ENCODE measurements at regions not wholly inside any gene's neighbourhood (a gene's known extent, or its start where the extent isn't known, plus 50 kb on each side); places are given as distances from the start of the nearest gene placed in this dataset.
"Not testable (repeated sequence)": the region's sequence is repeated elsewhere in the genome, so short reads cannot be mapped to it uniquely, and the experiment has no call there.

DNA sequence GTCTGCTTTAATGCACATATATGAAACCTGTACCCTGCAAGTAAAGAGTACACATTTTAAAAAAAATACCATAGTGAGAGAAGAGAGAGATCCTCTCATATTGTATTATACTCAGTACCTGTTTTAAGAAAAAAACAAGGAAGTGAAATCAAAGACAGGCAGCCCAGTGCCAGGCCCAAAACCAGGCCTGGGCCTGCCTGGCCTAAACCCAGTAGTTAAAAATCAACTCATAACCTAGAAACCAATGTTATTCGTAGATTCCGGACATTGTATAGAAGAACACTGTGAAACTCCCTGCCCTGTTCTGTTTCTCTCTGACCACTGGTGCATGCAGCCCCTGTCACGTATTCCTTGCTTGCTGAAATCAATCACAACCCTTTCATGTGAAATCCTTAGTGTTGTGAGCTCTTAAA lies 1078.0 kb upstream of the FAM98A start:
- H3K4me3 ChIP-seq (ENCODE audit: low read depth in 1 of 2, low read length in 2 of 2); H3K36me3 ChIP-seq (ENCODE audit: control insufficient read depth in 2 of 2, insufficient read depth in 2 of 2, low read length in 1 of 2); H3K9me3 ChIP-seq (ENCODE audit: control insufficient read depth in 2 of 2, insufficient read depth in 1 of 2, low read depth in 1 of 2, low read length in 1 of 2); H3K27ac ChIP-seq (ENCODE audit: low read depth in 2 of 2, low read length in 1 of 2); H3K27me3 ChIP-seq (ENCODE audit: control insufficient read depth in 1 of 2, insufficient read depth in 2 of 2, low read length in 2 of 2); H3K4me1 ChIP-seq (ENCODE audit: control insufficient read depth in 2 of 2, insufficient read depth in 2 of 2, low read length in 1 of 2): not testable (repeated sequence)
- WGBS, 2 donors: 52 to 68% methylated on average over 3 of the region's 3 CpGs

GRCh38 chr2:34670482-34670881 lies 1071.4 kb upstream of the FAM98A start:
- H3K4me1 ChIP-seq (ENCODE audit: control insufficient read depth in 2 of 2, insufficient read depth in 2 of 2, low read length in 1 of 2): no peaks in the 10 kb centered on the region
- WGBS, 2 donors: 85 to 86% methylated on average over 3 of the region's 3 CpGs
- H3K4me3 ChIP-seq (ENCODE audit: low read depth in 1 of 2, low read length in 2 of 2): no peak overlapping the region
- H3K9me3 ChIP-seq (ENCODE audit: control insufficient read depth in 2 of 2, insufficient read depth in 1 of 2, low read depth in 1 of 2, low read length in 1 of 2): no peaks in the 10 kb centered on the region
- no peak overlapping the region for H3K27ac ChIP-seq (ENCODE audit: low read depth in 2 of 2, low read length in 1 of 2)
- no peaks in the 10 kb centered on the region for H3K27me3 ChIP-seq (ENCODE audit: control insufficient read depth in 1 of 2, insufficient read depth in 2 of 2, low read length in 2 of 2)
- no peaks in the 10 kb centered on the region for H3K36me3 ChIP-seq (ENCODE audit: control insufficient read depth in 2 of 2, insufficient read depth in 2 of 2, low read length in 1 of 2)

DNA sequence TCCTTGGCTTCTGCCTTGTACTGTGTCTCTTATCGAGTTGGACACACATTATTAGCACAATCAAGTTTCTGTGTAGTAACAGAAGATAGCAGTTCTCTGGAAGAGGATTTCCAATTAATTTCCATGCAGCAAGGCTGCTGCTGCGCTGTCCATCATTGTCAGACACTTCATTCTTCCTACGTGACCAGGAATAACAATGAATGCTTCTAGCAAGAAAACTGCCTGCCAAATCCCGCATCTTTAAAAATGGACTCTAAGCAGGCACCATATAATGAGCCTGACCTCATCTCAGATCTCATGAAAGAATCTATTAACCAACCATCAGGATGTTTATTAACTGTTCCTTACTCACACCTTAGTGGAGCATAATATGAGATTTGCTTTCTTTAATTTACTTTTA lies 1067.7 kb upstream of the FAM98A start:
- H3K36me3 ChIP-seq (ENCODE audit: control insufficient read depth in 2 of 2, insufficient read depth in 2 of 2, low read length in 1 of 2): no peaks in the 10 kb centered on the region
- H3K4me1 ChIP-seq (ENCODE audit: control insufficient read depth in 2 of 2, insufficient read depth in 2 of 2, low read length in 1 of 2): no peaks in the 10 kb centered on the region
- no peaks in the 10 kb centered on the region for H3K9me3 ChIP-seq (ENCODE audit: control insufficient read depth in 2 of 2, insufficient read depth in 1 of 2, low read depth in 1 of 2, low read length in 1 of 2)
- no peak overlapping the region for H3K27ac ChIP-seq (ENCODE audit: low read depth in 2 of 2, low read length in 1 of 2)
- no peak overlapping the region for H3K4me3 ChIP-seq (ENCODE audit: low read depth in 1 of 2, low read length in 2 of 2)
- 74 to 76% methylated on average over 4 of the region's 4 CpGs for WGBS, 2 donors
- H3K27me3 ChIP-seq (ENCODE audit: control insufficient read depth in 1 of 2, insufficient read depth in 2 of 2, low read length in 2 of 2): no peaks in the 10 kb centered on the region

DNA sequence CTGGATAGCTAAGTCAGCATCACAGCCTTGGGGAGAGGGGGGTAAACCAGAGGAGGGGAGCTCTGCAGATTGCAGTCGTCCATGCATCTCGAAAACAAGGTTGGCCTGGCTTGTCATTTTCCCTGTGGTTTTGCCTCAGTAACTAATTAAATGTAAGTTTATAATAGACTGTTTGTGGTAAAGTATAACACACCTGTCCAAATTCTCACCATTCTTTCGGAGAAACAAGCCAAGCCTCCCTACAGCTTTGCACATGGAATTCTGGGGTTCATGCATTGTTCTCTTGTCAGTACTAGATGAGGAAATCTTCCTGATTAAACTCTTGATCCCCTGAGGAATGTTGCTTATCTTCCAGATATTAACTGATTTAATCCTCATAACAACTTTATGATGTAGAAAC lies 1065.2 kb upstream of the FAM98A start:
- H3K27me3 ChIP-seq (ENCODE audit: control insufficient read depth in 1 of 2, insufficient read depth in 2 of 2, low read length in 2 of 2): no peaks in the 10 kb centered on the region
- no peaks in the 10 kb centered on the region for H3K4me1 ChIP-seq (ENCODE audit: control insufficient read depth in 2 of 2, insufficient read depth in 2 of 2, low read length in 1 of 2)
- no peaks in the 10 kb centered on the region for H3K9me3 ChIP-seq (ENCODE audit: control insufficient read depth in 2 of 2, insufficient read depth in 1 of 2, low read depth in 1 of 2, low read length in 1 of 2)
- H3K36me3 ChIP-seq (ENCODE audit: control insufficient read depth in 2 of 2, insufficient read depth in 2 of 2, low read length in 1 of 2): no peaks in the 10 kb centered on the region
- no peak overlapping the region for H3K27ac ChIP-seq (ENCODE audit: low read depth in 2 of 2, low read length in 1 of 2)
- WGBS, 2 donors: 39 to 50% methylated on average over 3 of the region's 3 CpGs
- no peak overlapping the region for H3K4me3 ChIP-seq (ENCODE audit: low read depth in 1 of 2, low read length in 2 of 2)

- 86 to 89% methylated on average over 2 of the region's 2 CpGs for WGBS, 2 donors
- no peaks in the 10 kb centered on the region for H3K36me3 ChIP-seq (ENCODE audit: control insufficient read depth in 2 of 2, insufficient read depth in 2 of 2, low read length in 1 of 2)
Measured at GRCh38 chr2:34663314-34663713, 1064.2 kb upstream of the FAM98A start.

DNA sequence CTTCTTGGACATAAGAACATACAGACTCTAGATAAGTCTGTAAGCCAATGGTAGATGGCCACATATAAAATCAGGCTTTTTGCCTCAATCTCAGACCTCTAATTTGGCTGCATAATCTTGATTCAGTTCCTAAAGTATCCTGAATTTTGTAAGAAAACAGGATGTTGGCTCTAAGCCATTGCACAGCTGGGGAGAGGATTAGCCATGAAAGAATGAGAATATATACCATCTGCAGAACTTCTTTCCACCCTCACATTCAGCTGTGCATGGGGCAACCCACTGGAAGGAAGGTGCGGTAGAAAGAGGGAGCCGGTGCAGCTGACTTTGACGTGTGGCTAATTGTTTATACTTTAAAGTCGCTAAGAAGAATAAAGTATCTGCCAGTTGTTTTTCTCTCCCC lies 1061.6 kb upstream of the FAM98A start:
- H3K27ac ChIP-seq (ENCODE audit: low read depth in 2 of 2, low read length in 1 of 2): no peak overlapping the region
- WGBS, 2 donors: 55 to 67% methylated on average over 4 of the region's 4 CpGs
- no peak overlapping the region for H3K4me3 ChIP-seq (ENCODE audit: low read depth in 1 of 2, low read length in 2 of 2)
- H3K4me1 ChIP-seq (ENCODE audit: control insufficient read depth in 2 of 2, insufficient read depth in 2 of 2, low read length in 1 of 2): no peaks in the 10 kb centered on the region
- H3K36me3 ChIP-seq (ENCODE audit: control insufficient read depth in 2 of 2, insufficient read depth in 2 of 2, low read length in 1 of 2): no peaks in the 10 kb centered on the region
- H3K9me3 ChIP-seq (ENCODE audit: control insufficient read depth in 2 of 2, insufficient read depth in 1 of 2, low read depth in 1 of 2, low read length in 1 of 2): no peaks in the 10 kb centered on the region
- no peaks in the 10 kb centered on the region for H3K27me3 ChIP-seq (ENCODE audit: control insufficient read depth in 1 of 2, insufficient read depth in 2 of 2, low read length in 2 of 2)

More at GRCh38 chr2:34663314-34663713, 1064.2 kb upstream of the FAM98A start:
- Histone ChIP-seq H3K27ac (ENCODE audit: low read depth in 2 of 2, low read length in 1 of 2) (no peak overlapping the region), H3K4me1 (ENCODE audit: control insufficient read depth in 2 of 2, insufficient read depth in 2 of 2, low read length in 1 of 2) (no peaks in the 10 kb centered on the region), H3K27me3 (ENCODE audit: control insufficient read depth in 1 of 2, insufficient read depth in 2 of 2, low read length in 2 of 2) (no peaks in the 10 kb centered on the region), H3K4me3 (ENCODE audit: low read depth in 1 of 2, low read length in 2 of 2) (no peak overlapping the region), H3K9me3 (ENCODE audit: control insufficient read depth in 2 of 2, insufficient read depth in 1 of 2, low read depth in 1 of 2, low read length in 1 of 2) (no peaks in the 10 kb centered on the region)

DNA sequence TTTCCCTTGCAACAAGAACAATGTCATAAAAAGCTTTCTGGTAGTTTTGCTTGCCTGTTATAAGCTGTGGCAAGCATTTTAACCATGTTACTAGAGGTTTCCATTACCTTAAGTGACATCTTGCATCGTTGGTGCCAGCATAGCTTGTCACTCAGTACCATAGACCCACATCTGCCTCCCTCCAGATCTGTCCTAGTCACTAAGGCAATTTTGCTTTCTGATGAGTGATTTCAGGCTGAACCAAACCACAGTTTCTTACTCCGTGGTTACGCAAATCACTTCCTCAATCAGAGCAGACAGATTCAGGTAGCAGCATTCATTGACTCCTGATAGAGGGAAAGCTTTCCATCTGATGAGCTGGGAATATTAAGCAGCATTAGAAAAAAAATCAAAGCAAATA lies 1057.5 kb upstream of the FAM98A start:
- Histone ChIP-seq H3K27me3 (ENCODE audit: control insufficient read depth in 1 of 2, insufficient read depth in 2 of 2, low read length in 2 of 2) (no peaks in the 10 kb centered on the region), H3K4me3 (ENCODE audit: low read depth in 1 of 2, low read length in 2 of 2) (no peak overlapping the region), H3K4me1 (ENCODE audit: control insufficient read depth in 2 of 2, insufficient read depth in 2 of 2, low read length in 1 of 2) (no peaks in the 10 kb centered on the region), H3K9me3 (ENCODE audit: control insufficient read depth in 2 of 2, insufficient read depth in 1 of 2, low read depth in 1 of 2, low read length in 1 of 2) (no peaks in the 10 kb centered on the region), H3K36me3 (ENCODE audit: control insufficient read depth in 2 of 2, insufficient read depth in 2 of 2, low read length in 1 of 2) (no peaks in the 10 kb centered on the region), H3K27ac (ENCODE audit: low read depth in 2 of 2, low read length in 1 of 2) (no peak overlapping the region)
- WGBS, 2 donors: 75 to 78% methylated on average over 3 of the region's 3 CpGs

DNA sequence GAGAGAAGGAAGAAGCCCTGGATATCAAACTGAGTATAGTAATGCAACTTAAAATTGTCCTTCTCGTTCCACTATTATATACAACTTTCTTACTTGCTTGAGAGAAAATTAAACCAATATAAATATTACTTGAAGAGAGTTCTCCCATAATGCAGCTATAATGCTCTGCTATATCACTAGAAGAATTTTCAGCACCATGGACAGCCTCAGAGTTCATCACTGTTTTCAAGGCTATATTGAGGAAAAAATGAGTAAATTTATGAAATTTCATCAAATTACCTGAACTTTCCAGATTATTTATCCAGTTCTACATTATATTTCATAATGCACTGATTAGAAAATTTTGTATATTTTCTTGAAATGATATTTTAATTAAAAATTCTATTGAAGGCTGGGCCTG lies 1053.5 kb upstream of the FAM98A start:
- 53 to 55% methylated on average over 1 of the region's 1 CpG for WGBS, 2 donors
- no peaks in the 10 kb centered on the region for H3K4me1 ChIP-seq (ENCODE audit: control insufficient read depth in 2 of 2, insufficient read depth in 2 of 2, low read length in 1 of 2)
- no peak overlapping the region for H3K4me3 ChIP-seq (ENCODE audit: low read depth in 1 of 2, low read length in 2 of 2)
- no peak overlapping the region for H3K27ac ChIP-seq (ENCODE audit: low read depth in 2 of 2, low read length in 1 of 2)
- H3K36me3 ChIP-seq (ENCODE audit: control insufficient read depth in 2 of 2, insufficient read depth in 2 of 2, low read length in 1 of 2): no peaks in the 10 kb centered on the region
- no peaks in the 10 kb centered on the region for H3K9me3 ChIP-seq (ENCODE audit: control insufficient read depth in 2 of 2, insufficient read depth in 1 of 2, low read depth in 1 of 2, low read length in 1 of 2)
- H3K27me3 ChIP-seq (ENCODE audit: control insufficient read depth in 1 of 2, insufficient read depth in 2 of 2, low read length in 2 of 2): no peaks in the 10 kb centered on the region

DNA sequence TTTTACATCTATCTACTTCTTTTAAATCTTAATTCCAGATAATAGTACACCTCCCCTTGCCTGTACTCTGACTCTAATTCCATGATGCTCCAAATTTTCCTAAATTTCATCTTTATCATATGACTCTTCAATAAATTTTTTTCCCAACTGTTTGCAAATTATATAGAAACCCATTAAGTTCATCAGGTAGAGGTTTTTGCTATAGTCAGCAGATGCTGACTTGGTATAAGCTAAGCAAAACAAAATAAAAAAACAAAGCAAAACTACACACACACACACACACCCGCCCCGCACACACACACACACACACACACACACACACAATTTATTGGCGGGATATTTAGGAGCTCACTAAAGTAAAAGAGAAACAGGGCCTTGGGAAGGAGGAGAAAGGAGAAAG lies 1047.8 kb upstream of the FAM98A start:
- Histone ChIP-seq H3K9me3 (ENCODE audit: control insufficient read depth in 2 of 2, insufficient read depth in 1 of 2, low read depth in 1 of 2, low read length in 1 of 2) (no peaks in the 10 kb centered on the region), H3K36me3 (ENCODE audit: control insufficient read depth in 2 of 2, insufficient read depth in 2 of 2, low read length in 1 of 2) (no peaks in the 10 kb centered on the region), H3K4me1 (ENCODE audit: control insufficient read depth in 2 of 2, insufficient read depth in 2 of 2, low read length in 1 of 2) (no peaks in the 10 kb centered on the region), H3K27me3 (ENCODE audit: control insufficient read depth in 1 of 2, insufficient read depth in 2 of 2, low read length in 2 of 2) (no peaks in the 10 kb centered on the region), H3K4me3 (ENCODE audit: low read depth in 1 of 2, low read length in 2 of 2) (no peak overlapping the region), H3K27ac (ENCODE audit: low read depth in 2 of 2, low read length in 1 of 2) (no peak overlapping the region)
- WGBS, 2 donors: 97% methylated on average over 3 of the region's 3 CpGs

- Histone ChIP-seq H3K27me3 (ENCODE audit: control insufficient read depth in 1 of 2, insufficient read depth in 2 of 2, low read length in 2 of 2) (no peaks in the 10 kb centered on the region), H3K9me3 (ENCODE audit: control insufficient read depth in 2 of 2, insufficient read depth in 1 of 2, low read depth in 1 of 2, low read length in 1 of 2) (no peaks in the 10 kb centered on the region), H3K36me3 (ENCODE audit: control insufficient read depth in 2 of 2, insufficient read depth in 2 of 2, low read length in 1 of 2) (no peaks in the 10 kb centered on the region), H3K4me1 (ENCODE audit: control insufficient read depth in 2 of 2, insufficient read depth in 2 of 2, low read length in 1 of 2) (no peaks in the 10 kb centered on the region), H3K4me3 (ENCODE audit: low read depth in 1 of 2, low read length in 2 of 2) (no peak overlapping the region), H3K27ac (ENCODE audit: low read depth in 2 of 2, low read length in 1 of 2) (no peak overlapping the region)
- WGBS, 2 donors: 95 to 96% methylated on average over 1 of the region's 1 CpG
Measured at GRCh38 chr2:34632327-34632726, 1033.2 kb upstream of the FAM98A start.
